Smooth muscle cell (in vitro differentiated cells): ENCODE measurements at regions not wholly inside any gene's neighbourhood (a gene's known extent, or its start where the extent isn't known, plus 50 kb on each side); places are given as distances from the start of the nearest gene placed in this dataset.

Experiments
- DNase-seq: peaks from one replicate; lab custom pipeline; 2025; ENCODE audit not compliant: unreplicated experiment; lab: John Stamatoyannopoulos, UW
- H2AFZ ChIP-seq: fragments of 200-600 bp; sonication (generic); 2 replicates; pipeline ENCODE4 v1.6.0; 2016; ENCODE audit warnings: antibody characterized with exemption, low read depth, mild to moderate bottlenecking
- H3F3A ChIP-seq: fragments of 200-600 bp; sonication (generic); 2 replicates; pipeline ENCODE4 v1.6.0; 2017; ENCODE audit warnings: antibody characterized with exemption, low read depth
- H3K27ac ChIP-seq: fragments of 200-600 bp; sonication (generic); 2 replicates; pipeline ENCODE4 v1.5.1; 2016; ENCODE audit warnings: low read depth, mild to moderate bottlenecking
- H3K27me3 ChIP-seq: fragments of 200-600 bp; sonication (generic); 2 replicates; pipeline ENCODE4 v1.6.1; 2016; ENCODE audit warnings: low read depth, mild to moderate bottlenecking
- H3K36me3 ChIP-seq: fragments of 200-600 bp; sonication (generic); 2 replicates; pipeline ENCODE4 v1.5.1; 2016; ENCODE audit warnings: low read depth
- H3K4me1 ChIP-seq: fragments of 200-600 bp; sonication (generic); 2 replicates; pipeline ENCODE4 v1.5.1; 2016; ENCODE audit warnings: low read depth
- H3K4me2 ChIP-seq: fragments of 200-600 bp; sonication (generic); 2 replicates; pipeline ENCODE4 v1.6.0; 2016; ENCODE audit warnings: mild to moderate bottlenecking
- H3K4me3 ChIP-seq: fragments of 200-600 bp; sonication (generic); 2 replicates; pipeline ENCODE4 v1.5.1; 2016; ENCODE audit warnings: mild to moderate bottlenecking
- H3K79me2 ChIP-seq: fragments of 200-600 bp; sonication (generic); 2 replicates; pipeline ENCODE4 v1.6.0; 2016; ENCODE audit warnings: low read depth, mild to moderate bottlenecking
- H3K9ac ChIP-seq: fragments of 200-600 bp; sonication (generic); 2 replicates; pipeline ENCODE4 v1.6.0; 2016; ENCODE audit warnings: low read depth
- H3K9me3 ChIP-seq: fragments of 200-600 bp; sonication (generic); replicated peaks from 2 replicates; pipeline ENCODE4 v1.5.1; 2016; ENCODE audit warnings: low read depth
- H4K20me1 ChIP-seq: fragments of 200-600 bp; sonication (generic); 2 replicates; pipeline ENCODE4 v1.6.0; 2016; ENCODE audit warnings: low read depth
- WGBS: methylation state at CpG from one replicate; pipeline ENCODE4 v1.1.7; 2016; ENCODE audit warnings: low lambda C conversion rate; 5-methylcytosine and 5-hydroxymethylcytosine counted together
- TF ChIP-seq, protein P1 (sequence below): fragments of 200-600 bp; sonication (generic); IDR thresholded peaks from 2 replicates; pipeline ENCODE4 v1.5.1; 2017; ENCODE audit warnings: borderline replicate concordance, mild to moderate bottlenecking, antibody characterized with exemption; ENCODE audit not compliant: insufficient read depth, poor library complexity, severe bottlenecking

DNA sequence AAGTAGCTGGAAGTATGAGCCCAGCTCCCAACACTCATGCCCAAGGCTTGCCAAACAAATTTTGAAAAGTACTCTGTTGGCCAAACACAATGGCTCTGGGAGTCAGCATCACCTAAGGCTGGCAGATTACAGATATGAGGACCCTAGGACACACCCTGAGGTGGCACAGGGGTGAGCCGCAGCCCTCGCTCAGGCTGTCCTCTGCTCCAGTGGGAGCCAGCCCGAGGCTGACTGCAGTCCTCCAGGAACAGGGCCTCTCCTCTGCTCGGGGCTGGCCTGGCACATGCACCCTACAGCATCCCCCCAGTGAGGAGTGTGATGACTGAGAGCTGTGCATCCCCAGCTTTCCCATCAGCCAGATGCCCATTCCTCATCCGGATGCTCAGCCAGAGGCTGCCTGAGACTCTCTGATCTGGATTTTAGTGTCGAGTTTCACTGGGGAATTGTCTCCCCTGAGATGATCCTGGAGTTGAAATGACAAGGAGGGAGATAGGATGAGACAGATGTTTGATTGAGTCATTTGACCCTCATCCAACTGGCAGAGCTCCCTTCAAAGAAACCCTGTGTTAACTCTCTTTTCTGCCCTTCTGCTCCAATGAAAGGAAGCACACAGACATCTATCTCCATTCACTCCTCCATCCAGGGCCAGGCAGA lies 269.3 kb upstream of the NCKAP5 start:
- 94% methylated on average over 6 of the region's 6 CpGs for WGBS

DNA sequence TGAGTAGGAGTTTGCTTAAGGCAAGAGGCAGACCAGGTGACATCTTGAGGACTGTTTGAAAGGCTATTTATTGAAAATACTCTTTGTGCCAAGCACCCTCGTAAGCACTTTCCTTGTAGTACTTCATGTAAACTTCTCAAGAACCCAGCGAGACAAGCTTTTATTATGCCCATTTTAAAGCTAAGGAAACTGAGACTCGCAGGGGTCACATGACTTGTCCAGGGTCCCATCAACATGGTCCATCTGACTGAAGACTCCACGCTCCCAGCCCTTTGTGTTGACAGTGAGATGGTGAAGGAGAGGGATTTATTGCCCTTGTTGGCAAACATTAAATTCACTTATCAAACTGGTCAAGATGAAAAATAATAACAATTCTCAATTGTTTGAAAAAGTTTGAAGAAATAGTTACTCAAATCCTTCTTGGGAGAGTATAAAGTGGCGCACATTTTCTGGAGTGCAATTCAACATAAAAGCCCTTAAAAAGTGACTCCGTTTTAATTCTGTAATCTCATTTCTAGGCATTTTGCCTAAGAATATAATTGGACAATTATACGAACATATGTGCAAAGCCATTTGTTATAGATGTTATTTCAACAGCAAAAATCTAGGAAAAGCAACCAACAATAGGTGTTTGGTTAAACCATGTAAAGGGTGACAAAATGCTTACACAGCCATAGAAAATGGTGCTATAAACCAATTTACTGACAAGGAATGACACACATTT lies 270.5 kb upstream of the NCKAP5 start:
- no peaks in the 10 kb centered on the region for H3F3A ChIP-seq
- H3K9me3 ChIP-seq: no peaks in the 10 kb centered on the region
- TF ChIP-seq, protein P1, sequence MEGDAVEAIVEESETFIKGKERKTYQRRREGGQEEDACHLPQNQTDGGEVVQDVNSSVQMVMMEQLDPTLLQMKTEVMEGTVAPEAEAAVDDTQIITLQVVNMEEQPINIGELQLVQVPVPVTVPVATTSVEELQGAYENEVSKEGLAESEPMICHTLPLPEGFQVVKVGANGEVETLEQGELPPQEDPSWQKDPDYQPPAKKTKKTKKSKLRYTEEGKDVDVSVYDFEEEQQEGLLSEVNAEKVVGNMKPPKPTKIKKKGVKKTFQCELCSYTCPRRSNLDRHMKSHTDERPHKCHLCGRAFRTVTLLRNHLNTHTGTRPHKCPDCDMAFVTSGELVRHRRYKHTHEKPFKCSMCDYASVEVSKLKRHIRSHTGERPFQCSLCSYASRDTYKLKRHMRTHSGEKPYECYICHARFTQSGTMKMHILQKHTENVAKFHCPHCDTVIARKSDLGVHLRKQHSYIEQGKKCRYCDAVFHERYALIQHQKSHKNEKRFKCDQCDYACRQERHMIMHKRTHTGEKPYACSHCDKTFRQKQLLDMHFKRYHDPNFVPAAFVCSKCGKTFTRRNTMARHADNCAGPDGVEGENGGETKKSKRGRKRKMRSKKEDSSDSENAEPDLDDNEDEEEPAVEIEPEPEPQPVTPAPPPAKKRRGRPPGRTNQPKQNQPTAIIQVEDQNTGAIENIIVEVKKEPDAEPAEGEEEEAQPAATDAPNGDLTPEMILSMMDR: no peak
- H3K36me3 ChIP-seq: no peaks in the 10 kb centered on the region
- no peak overlapping the region for H3K27ac ChIP-seq
- WGBS: 93% methylated on average over 7 of the region's 7 CpGs
- no peak overlapping the region for H3K4me3 ChIP-seq
- DNase-seq: no peak
- H3K27me3 ChIP-seq: no peaks in the 10 kb centered on the region
- no peaks in the 10 kb centered on the region for H3K4me1 ChIP-seq
- H4K20me1 ChIP-seq: no peaks in the 10 kb centered on the region
- no peak overlapping the region for H2AFZ ChIP-seq
- H3K79me2 ChIP-seq: no peaks in the 10 kb centered on the region
- H3K9ac ChIP-seq: no peak overlapping the region
- no peak overlapping the region for H3K4me2 ChIP-seq

More for the DNA sequence above, 269.3 kb upstream of the NCKAP5 start:
- H3K4me2 ChIP-seq: no peak overlapping the region
- no peak overlapping the region for H3K4me3 ChIP-seq
- H3F3A ChIP-seq: no peaks in the 10 kb centered on the region
- DNase-seq: no peak
- H4K20me1 ChIP-seq: no peaks in the 10 kb centered on the region
- H3K9ac ChIP-seq: no peak overlapping the region
- TF ChIP-seq, protein P1: no peak
- H3K9me3 ChIP-seq: no peaks in the 10 kb centered on the region
- H3K79me2 ChIP-seq: no peaks in the 10 kb centered on the region
- no peak overlapping the region for H2AFZ ChIP-seq
- no peaks in the 10 kb centered on the region for H3K27me3 ChIP-seq
- H3K27ac ChIP-seq: no peak overlapping the region
- H3K4me1 ChIP-seq: no peaks in the 10 kb centered on the region
- H3K36me3 ChIP-seq: no peaks in the 10 kb centered on the region

DNA sequence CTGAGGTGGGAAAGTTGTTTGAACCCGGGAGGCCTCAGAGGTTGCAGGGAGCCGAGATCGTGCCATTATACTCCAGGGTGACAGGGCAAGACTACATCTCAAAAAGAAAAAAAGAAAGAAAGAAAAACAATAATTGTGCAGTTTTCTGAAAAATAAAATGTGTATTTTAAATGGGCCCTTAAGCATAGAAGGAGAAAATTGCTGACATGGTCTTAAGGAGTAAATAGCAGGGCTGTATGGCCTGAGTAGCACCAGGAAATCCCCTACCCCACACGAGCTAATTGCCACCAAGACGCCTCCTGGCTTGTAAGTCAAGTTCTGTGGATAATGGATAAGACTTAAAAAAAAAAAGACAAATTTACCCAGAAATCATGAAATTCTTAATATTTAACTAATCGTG lies 271.4 kb upstream of the NCKAP5 start:
- no peaks in the 10 kb centered on the region for H3K4me1 ChIP-seq
- H3K4me3 ChIP-seq: no peak overlapping the region
- H3K4me2 ChIP-seq: no peak overlapping the region
- no peak for DNase-seq
- H2AFZ ChIP-seq: no peak overlapping the region
- H3F3A ChIP-seq: no peaks in the 10 kb centered on the region
- H4K20me1 ChIP-seq: no peaks in the 10 kb centered on the region
- TF ChIP-seq, protein P1: no peak
- no peak overlapping the region for H3K27ac ChIP-seq
- H3K9ac ChIP-seq: no peak overlapping the region
- H3K9me3 ChIP-seq: no peaks in the 10 kb centered on the region
- H3K36me3 ChIP-seq: no peaks in the 10 kb centered on the region
- no peaks in the 10 kb centered on the region for H3K79me2 ChIP-seq
- no peaks in the 10 kb centered on the region for H3K27me3 ChIP-seq
- 94% methylated on average over 6 of the region's 6 CpGs for WGBS
